GM23338 (cell line): ENCODE measurements at regions not wholly inside any gene's neighbourhood (a gene's known extent, or its start where the extent isn't known, plus 50 kb on each side); places are given as distances from the start of the nearest gene placed in this dataset.

Experiments used
- CREB1 ChIP-seq: fragments of 250-450 bp; sonication (Bioruptor Pico); IDR thresholded peaks from 2 replicates; pipeline ENCODE4 v1.5.0; 2020; ENCODE audit warnings: low read depth, mild to moderate bottlenecking, moderate library complexity
- EZH2 ChIP-seq: fragments of 200-600 bp; sonication (generic); IDR thresholded peaks from one replicate; pipeline ENCODE4 v1.8.0; 2017; ENCODE audit warnings: antibody characterized with exemption, mild to moderate bottlenecking, low read depth; ENCODE audit not compliant: unreplicated experiment
- EZH2phosphoT487 ChIP-seq: fragments of 200-600 bp; sonication (generic); IDR thresholded peaks from one replicate; pipeline ENCODE4 v1.8.1; 2018; ENCODE audit warnings: antibody characterized with exemption; ENCODE audit not compliant: unreplicated experiment
- POLR2AphosphoS5 ChIP-seq: IDR thresholded peaks from 2 replicates; pipeline ENCODE4 v1.6.1; 2016; ENCODE audit warnings: antibody characterized with exemption, low read depth
- STAT1 ChIP-seq: IDR thresholded peaks from one replicate; pipeline ENCODE4 v1.6.1; 2016; ENCODE audit warnings: antibody characterized with exemption; ENCODE audit not compliant: unreplicated experiment
- ZNF331 ChIP-seq: fragments of 250-450 bp; sonication (Bioruptor Pico); IDR thresholded peaks from 2 replicates; pipeline ENCODE4 v1.5.0; 2020; ENCODE audit warnings: low read depth, mild to moderate bottlenecking, moderate library complexity
- TF ChIP-seq, protein P1 (sequence below), 2 experiments: fragments of 200-600 bp in 1 of 2; sonication (generic) in 1 of 2; conservative IDR thresholded peaks; 2 replicates each; pipeline versions ENCODE4 v1.5.1 to v1.6.1; 2016 to 2017; ENCODE audit warnings: antibody characterized with exemption in 2 of 2, low read depth in 2 of 2, mild to moderate bottlenecking in 2 of 2, moderate library complexity in 1 of 2
- TF ChIP-seq, protein P2 (sequence below): IDR thresholded peaks from one replicate; pipeline ENCODE4 v1.6.1; 2018; ENCODE audit warnings: antibody characterized with exemption; ENCODE audit not compliant: unreplicated experiment
- TF ChIP-seq, protein P3 (sequence below): IDR thresholded peaks from 2 replicates; pipeline ENCODE4 v1.6.1; 2016; ENCODE audit warnings: antibody characterized with exemption

DNA sequence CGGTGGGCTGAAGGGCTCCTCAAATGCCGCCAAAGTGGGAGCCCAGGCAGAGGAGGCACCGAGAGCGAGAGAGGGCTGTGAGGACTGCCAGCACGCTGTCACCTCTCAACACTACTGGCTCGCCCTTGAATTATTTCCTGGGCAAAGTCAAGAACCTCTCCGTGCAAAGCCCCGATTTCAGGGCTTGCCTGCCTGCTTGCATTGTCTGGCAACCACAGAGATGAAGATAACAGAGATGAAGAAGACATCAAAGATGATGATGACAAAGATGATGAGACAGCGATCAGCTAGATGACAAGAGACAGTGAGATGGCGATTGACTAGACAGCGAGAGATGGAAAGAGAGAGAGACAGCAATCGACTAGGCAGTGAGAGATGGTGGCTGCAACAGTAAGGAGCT lies 976.5 kb downstream of the ADGRL2 start:
- TF ChIP-seq, protein P1, sequence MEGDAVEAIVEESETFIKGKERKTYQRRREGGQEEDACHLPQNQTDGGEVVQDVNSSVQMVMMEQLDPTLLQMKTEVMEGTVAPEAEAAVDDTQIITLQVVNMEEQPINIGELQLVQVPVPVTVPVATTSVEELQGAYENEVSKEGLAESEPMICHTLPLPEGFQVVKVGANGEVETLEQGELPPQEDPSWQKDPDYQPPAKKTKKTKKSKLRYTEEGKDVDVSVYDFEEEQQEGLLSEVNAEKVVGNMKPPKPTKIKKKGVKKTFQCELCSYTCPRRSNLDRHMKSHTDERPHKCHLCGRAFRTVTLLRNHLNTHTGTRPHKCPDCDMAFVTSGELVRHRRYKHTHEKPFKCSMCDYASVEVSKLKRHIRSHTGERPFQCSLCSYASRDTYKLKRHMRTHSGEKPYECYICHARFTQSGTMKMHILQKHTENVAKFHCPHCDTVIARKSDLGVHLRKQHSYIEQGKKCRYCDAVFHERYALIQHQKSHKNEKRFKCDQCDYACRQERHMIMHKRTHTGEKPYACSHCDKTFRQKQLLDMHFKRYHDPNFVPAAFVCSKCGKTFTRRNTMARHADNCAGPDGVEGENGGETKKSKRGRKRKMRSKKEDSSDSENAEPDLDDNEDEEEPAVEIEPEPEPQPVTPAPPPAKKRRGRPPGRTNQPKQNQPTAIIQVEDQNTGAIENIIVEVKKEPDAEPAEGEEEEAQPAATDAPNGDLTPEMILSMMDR (conservative IDR thresholded peaks at IDR 0.05; ENCODE audit: low read depth in 2 of 2), result no peak
- TF ChIP-seq CREB1 (no peak), POLR2AphosphoS5 (no peak), EZH2 (no peak), EZH2phosphoT487 (no peak), STAT1 (no peak), ZNF331 (CRISPR knock-in tag) (no peak)
- TF ChIP-seq, protein P2, sequence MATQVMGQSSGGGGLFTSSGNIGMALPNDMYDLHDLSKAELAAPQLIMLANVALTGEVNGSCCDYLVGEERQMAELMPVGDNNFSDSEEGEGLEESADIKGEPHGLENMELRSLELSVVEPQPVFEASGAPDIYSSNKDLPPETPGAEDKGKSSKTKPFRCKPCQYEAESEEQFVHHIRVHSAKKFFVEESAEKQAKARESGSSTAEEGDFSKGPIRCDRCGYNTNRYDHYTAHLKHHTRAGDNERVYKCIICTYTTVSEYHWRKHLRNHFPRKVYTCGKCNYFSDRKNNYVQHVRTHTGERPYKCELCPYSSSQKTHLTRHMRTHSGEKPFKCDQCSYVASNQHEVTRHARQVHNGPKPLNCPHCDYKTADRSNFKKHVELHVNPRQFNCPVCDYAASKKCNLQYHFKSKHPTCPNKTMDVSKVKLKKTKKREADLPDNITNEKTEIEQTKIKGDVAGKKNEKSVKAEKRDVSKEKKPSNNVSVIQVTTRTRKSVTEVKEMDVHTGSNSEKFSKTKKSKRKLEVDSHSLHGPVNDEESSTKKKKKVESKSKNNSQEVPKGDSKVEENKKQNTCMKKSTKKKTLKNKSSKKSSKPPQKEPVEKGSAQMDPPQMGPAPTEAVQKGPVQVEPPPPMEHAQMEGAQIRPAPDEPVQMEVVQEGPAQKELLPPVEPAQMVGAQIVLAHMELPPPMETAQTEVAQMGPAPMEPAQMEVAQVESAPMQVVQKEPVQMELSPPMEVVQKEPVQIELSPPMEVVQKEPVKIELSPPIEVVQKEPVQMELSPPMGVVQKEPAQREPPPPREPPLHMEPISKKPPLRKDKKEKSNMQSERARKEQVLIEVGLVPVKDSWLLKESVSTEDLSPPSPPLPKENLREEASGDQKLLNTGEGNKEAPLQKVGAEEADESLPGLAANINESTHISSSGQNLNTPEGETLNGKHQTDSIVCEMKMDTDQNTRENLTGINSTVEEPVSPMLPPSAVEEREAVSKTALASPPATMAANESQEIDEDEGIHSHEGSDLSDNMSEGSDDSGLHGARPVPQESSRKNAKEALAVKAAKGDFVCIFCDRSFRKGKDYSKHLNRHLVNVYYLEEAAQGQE, result no peak
- TF ChIP-seq, protein P3, sequence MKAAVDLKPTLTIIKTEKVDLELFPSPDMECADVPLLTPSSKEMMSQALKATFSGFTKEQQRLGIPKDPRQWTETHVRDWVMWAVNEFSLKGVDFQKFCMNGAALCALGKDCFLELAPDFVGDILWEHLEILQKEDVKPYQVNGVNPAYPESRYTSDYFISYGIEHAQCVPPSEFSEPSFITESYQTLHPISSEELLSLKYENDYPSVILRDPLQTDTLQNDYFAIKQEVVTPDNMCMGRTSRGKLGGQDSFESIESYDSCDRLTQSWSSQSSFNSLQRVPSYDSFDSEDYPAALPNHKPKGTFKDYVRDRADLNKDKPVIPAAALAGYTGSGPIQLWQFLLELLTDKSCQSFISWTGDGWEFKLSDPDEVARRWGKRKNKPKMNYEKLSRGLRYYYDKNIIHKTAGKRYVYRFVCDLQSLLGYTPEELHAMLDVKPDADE, result no peak
